Suprapubic skin (tissue), 3 donors: ENCODE measurements at regions not wholly inside any gene's neighbourhood (a gene's known extent, or its start where the extent isn't known, plus 50 kb on each side); places are given as distances from the start of the nearest gene placed in this dataset.

Experiments
- POLR2AphosphoS5 ChIP-seq, 3 donors: sonication (generic); formaldehyde crosslinking; IDR thresholded peaks; one replicate each; pipeline ENCODE4 v1.6.1; 2017; ENCODE audit warnings: antibody characterized with exemption in 3 of 3
- TF ChIP-seq, protein P1 (sequence below), 2 donors: fragments of 200-600 bp in 1 of 2; fragments of 450-650 bp in 1 of 2; sonication (generic) in 1 of 2; IDR thresholded peaks; one replicate each; pipeline ENCODE4 v1.5.1; 2016 to 2019; ENCODE audit warnings: antibody characterized with exemption in 2 of 2, mild to moderate bottlenecking in 1 of 2, moderate library complexity in 1 of 2

GRCh38 chr14:54189333-54189732, 207.5 kb upstream of the CDKN3 start:
- TF ChIP-seq, protein P1, sequence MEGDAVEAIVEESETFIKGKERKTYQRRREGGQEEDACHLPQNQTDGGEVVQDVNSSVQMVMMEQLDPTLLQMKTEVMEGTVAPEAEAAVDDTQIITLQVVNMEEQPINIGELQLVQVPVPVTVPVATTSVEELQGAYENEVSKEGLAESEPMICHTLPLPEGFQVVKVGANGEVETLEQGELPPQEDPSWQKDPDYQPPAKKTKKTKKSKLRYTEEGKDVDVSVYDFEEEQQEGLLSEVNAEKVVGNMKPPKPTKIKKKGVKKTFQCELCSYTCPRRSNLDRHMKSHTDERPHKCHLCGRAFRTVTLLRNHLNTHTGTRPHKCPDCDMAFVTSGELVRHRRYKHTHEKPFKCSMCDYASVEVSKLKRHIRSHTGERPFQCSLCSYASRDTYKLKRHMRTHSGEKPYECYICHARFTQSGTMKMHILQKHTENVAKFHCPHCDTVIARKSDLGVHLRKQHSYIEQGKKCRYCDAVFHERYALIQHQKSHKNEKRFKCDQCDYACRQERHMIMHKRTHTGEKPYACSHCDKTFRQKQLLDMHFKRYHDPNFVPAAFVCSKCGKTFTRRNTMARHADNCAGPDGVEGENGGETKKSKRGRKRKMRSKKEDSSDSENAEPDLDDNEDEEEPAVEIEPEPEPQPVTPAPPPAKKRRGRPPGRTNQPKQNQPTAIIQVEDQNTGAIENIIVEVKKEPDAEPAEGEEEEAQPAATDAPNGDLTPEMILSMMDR (IDR thresholded peaks at IDR 0.05), result no peak
- TF ChIP-seq POLR2AphosphoS5 (IDR thresholded peaks at IDR 0.05), result no peak
